ENCODE measurements at regions not wholly inside any gene's neighbourhood (a gene's known extent, or its start where the extent isn't known, plus 50 kb on each side); places are given as distances from the start of the nearest gene placed in this dataset.

DNA sequence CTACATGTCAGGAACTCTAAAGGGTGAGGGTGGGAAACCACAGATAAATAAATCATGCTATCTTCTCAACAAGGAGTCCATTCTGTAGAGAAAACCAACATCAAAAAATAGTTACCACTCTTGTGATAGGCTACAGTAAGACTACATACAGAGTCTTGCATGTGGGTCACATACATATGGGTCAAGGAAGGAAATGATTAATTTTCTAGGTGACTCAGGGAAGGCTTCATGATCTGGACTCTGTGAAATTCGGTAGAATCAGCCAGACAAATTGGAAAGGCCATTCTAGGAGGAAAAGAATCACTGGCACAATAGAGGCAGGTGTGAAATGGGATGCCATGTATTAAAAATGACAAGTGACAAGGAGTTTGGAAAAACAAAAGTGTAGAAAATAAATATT, 638.9 kb downstream of the LIG4 start:
- H4K20me1 ChIP-seq (ENCODE audit: low read depth, low read length), result no peaks in the 10 kb centered on the region
- TF ChIP-seq, protein P1, sequence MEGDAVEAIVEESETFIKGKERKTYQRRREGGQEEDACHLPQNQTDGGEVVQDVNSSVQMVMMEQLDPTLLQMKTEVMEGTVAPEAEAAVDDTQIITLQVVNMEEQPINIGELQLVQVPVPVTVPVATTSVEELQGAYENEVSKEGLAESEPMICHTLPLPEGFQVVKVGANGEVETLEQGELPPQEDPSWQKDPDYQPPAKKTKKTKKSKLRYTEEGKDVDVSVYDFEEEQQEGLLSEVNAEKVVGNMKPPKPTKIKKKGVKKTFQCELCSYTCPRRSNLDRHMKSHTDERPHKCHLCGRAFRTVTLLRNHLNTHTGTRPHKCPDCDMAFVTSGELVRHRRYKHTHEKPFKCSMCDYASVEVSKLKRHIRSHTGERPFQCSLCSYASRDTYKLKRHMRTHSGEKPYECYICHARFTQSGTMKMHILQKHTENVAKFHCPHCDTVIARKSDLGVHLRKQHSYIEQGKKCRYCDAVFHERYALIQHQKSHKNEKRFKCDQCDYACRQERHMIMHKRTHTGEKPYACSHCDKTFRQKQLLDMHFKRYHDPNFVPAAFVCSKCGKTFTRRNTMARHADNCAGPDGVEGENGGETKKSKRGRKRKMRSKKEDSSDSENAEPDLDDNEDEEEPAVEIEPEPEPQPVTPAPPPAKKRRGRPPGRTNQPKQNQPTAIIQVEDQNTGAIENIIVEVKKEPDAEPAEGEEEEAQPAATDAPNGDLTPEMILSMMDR (IDR thresholded peaks at IDR 0.05; ENCODE audit: insufficient read depth, low read length, poor library complexity, severe bottlenecking), result no peak
- no peak for TF ChIP-seq EZH2phosphoT487 (conservative IDR thresholded peaks at IDR 0.05; ENCODE audit: low read length)
- H3K4me2 ChIP-seq (ENCODE audit: low read depth, low read length, poor library complexity, severe bottlenecking), result no peak overlapping the region
- no peak overlapping the region for H2AFZ ChIP-seq (ENCODE audit: low read depth, low read length, severe bottlenecking)
- no peaks in the 10 kb centered on the region for H3F3A ChIP-seq (ENCODE audit: insufficient read depth)
- H3K36me3 ChIP-seq (ENCODE audit: low read length), result no peaks in the 10 kb centered on the region
- no peaks in the 10 kb centered on the region for H3K79me2 ChIP-seq (ENCODE audit: insufficient read depth, low read length)
- H3K9ac ChIP-seq (ENCODE audit: low read length), result no peak overlapping the region
- H3K27ac ChIP-seq (ENCODE audit: low read depth, low read length), result no peak overlapping the region
- no peaks in the 10 kb centered on the region; the same call in 1 of the 2 replicates for H3K9me2 ChIP-seq (replicated peaks; ENCODE audit: insufficient read depth, low read length)
- H3K4me3 ChIP-seq (ENCODE audit: insufficient read depth, low read length, poor library complexity, severe bottlenecking), result no peak overlapping the region
- H3K27me3 ChIP-seq (ENCODE audit: low read length), result no peaks in the 10 kb centered on the region
- H3K9me3 ChIP-seq (ENCODE audit: insufficient read depth, low read length), result no peaks in the 10 kb centered on the region

DNA sequence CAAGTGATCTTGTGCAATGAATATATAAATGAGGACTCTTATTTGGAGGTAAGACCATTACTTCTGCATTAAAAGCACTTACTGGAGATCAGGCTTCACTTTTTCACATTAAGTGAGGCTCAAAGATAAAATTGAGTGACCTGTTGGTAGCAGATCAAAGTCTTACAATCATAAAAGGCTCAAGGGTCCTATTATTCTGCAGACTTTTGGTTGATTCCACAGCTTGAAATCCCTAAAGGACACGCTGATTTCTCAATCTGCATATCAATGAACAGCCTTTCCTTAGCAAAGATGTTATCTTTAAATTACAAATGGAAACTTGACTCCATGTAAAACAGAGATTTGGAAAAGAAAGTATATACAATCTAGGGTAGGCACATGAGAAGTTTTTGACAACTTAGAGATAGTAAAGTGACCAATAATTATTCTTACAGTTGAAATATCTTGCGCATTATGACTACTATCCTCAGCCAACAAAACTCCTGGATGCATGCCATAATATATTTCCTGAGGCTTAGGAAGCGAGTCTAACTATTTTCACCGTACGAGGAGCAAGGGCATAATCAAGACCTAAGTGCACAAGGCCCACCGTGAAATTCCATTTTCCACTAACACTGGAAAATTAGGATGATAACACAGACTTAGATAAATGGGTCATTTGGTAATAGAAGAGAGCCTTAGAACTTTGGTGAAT, 640.7 kb downstream of the LIG4 start:
- no peak overlapping the region for H3K9ac ChIP-seq (ENCODE audit: low read length)
- H3K4me2 ChIP-seq (ENCODE audit: low read depth, low read length, poor library complexity, severe bottlenecking), result no peak overlapping the region
- no peaks in the 10 kb centered on the region for H3K9me3 ChIP-seq (ENCODE audit: insufficient read depth, low read length)
- H3K4me3 ChIP-seq (ENCODE audit: insufficient read depth, low read length, poor library complexity, severe bottlenecking), result no peak overlapping the region
- TF ChIP-seq, protein P1 (IDR thresholded peaks at IDR 0.05; ENCODE audit: insufficient read depth, low read length, poor library complexity, severe bottlenecking), result no peak
- TF ChIP-seq EZH2phosphoT487 (conservative IDR thresholded peaks at IDR 0.05; ENCODE audit: low read length), result no peak
- no peaks in the 10 kb centered on the region for H3K36me3 ChIP-seq (ENCODE audit: low read length)
- H3K27me3 ChIP-seq (ENCODE audit: low read length), result no peaks in the 10 kb centered on the region
- H2AFZ ChIP-seq (ENCODE audit: low read depth, low read length, severe bottlenecking), result no peak overlapping the region
- no peaks in the 10 kb centered on the region for H3K79me2 ChIP-seq (ENCODE audit: insufficient read depth, low read length)
- no peaks in the 10 kb centered on the region for H3F3A ChIP-seq (ENCODE audit: insufficient read depth)
- no peak overlapping the region for H3K27ac ChIP-seq (ENCODE audit: low read depth, low read length)
- no peaks in the 10 kb centered on the region; the same call in 1 of the 2 replicates for H3K9me2 ChIP-seq (replicated peaks; ENCODE audit: insufficient read depth, low read length)
- no peaks in the 10 kb centered on the region for H4K20me1 ChIP-seq (ENCODE audit: low read depth, low read length)

DNA sequence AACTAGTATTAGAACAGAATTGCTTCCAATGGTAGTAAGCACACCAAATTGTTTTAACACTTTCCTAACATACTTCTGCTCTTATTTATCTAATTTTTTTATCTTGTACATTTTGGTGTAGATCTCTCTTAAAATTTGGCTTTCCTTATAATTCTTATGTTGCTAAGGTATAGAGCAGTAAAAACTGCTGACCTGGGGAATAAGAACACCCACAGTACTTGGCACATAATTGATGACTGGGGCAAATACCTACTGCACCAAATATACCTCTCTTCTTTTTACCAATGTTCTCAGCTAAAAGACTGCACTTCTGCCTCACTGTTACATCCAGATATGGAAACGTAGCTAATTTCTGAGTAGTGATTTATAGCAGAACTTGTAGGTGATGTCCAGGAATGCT, 642.2 kb downstream of the LIG4 start:
- TF ChIP-seq, protein P1 (IDR thresholded peaks at IDR 0.05; ENCODE audit: insufficient read depth, low read length, poor library complexity, severe bottlenecking), result no peak
- no peak for TF ChIP-seq EZH2phosphoT487 (conservative IDR thresholded peaks at IDR 0.05; ENCODE audit: low read length)
- H3K4me3 ChIP-seq (ENCODE audit: insufficient read depth, low read length, poor library complexity, severe bottlenecking), result no peak overlapping the region
- H3K9me3 ChIP-seq (ENCODE audit: insufficient read depth, low read length), result no peaks in the 10 kb centered on the region
- H2AFZ ChIP-seq (ENCODE audit: low read depth, low read length, severe bottlenecking), result no peak overlapping the region
- no peak overlapping the region for H3K27ac ChIP-seq (ENCODE audit: low read depth, low read length)
- H3K9me2 ChIP-seq (replicated peaks; ENCODE audit: insufficient read depth, low read length), result no peaks in the 10 kb centered on the region; the same call in 1 of the 2 replicates
- H3K36me3 ChIP-seq (ENCODE audit: low read length), result no peaks in the 10 kb centered on the region
- no peaks in the 10 kb centered on the region for H3F3A ChIP-seq (ENCODE audit: insufficient read depth)
- no peak overlapping the region for H3K9ac ChIP-seq (ENCODE audit: low read length)
- H3K27me3 ChIP-seq (ENCODE audit: low read length), result no peaks in the 10 kb centered on the region
- H4K20me1 ChIP-seq (ENCODE audit: low read depth, low read length), result no peaks in the 10 kb centered on the region
- H3K79me2 ChIP-seq (ENCODE audit: insufficient read depth, low read length), result no peaks in the 10 kb centered on the region
- H3K4me2 ChIP-seq (ENCODE audit: low read depth, low read length, poor library complexity, severe bottlenecking), result no peak overlapping the region

All from SU-DHL-6 (cell line).